SK-N-MC (cell line): ENCODE measurements at regions not wholly inside any gene's neighbourhood (a gene's known extent, or its start where the extent isn't known, plus 50 kb on each side); places are given as distances from the start of the nearest gene placed in this dataset.

Experiments
- EZH2 ChIP-seq: fragments of 200-600 bp; sonication (generic); IDR thresholded peaks from one replicate; pipeline ENCODE4 v1.6.1; 2017; ENCODE audit warnings: antibody characterized with exemption
- FOXP2 ChIP-seq: optimal IDR thresholded peaks from 2 replicates; pipeline ENCODE3; 2011; ENCODE audit warnings: mild to moderate bottlenecking, moderate library complexity; ENCODE audit not compliant: insufficient read depth; ENCODE audit errors: extremely low read length, control extremely low read depth
- POLR2AphosphoS5 ChIP-seq: IDR thresholded peaks from 2 replicates; pipeline ENCODE4 v1.6.1; 2012; ENCODE audit warnings: mild to moderate bottlenecking, low read depth, low read length, borderline replicate concordance

DNA sequence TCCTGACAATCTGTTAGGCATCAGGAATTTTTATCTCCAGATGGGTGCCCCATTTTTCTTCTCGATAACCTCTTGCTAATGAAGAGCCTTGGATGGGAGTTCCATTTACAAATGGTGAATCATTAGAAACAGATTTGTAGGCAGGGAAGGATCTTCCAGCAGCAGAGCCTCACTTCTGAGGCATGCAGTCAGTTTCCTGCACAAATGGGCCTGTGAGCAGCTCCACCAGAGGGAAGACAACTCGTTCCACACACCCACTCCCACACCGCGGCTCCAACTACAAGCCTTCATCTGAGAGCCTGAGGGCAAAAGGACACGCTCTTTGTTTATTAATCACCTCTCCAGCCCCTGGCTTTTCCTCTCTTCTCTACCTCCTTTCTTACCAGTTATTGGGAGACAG is 108.5 kb downstream of the CTAGE1 start:
- TF ChIP-seq POLR2AphosphoS5 (no peak), FOXP2 (no peak), EZH2 (no peak)
